ENCODE measurements at regions not wholly inside any gene's neighbourhood (a gene's known extent, or its start where the extent isn't known, plus 50 kb on each side); places are given as distances from the start of the nearest gene placed in this dataset.

- H3K4me1 ChIP-seq, result no peaks in the 10 kb centered on the region
- 88 to 89% methylated on average over 4 of the region's 4 CpGs for WGBS, 2 donors
- TF ChIP-seq POLR2A (IDR thresholded peaks at IDR 0.05) (no peak), CTCF (IDR thresholded peaks at IDR 0.05) (no peak)
- intact Hi-C loops (cut with DNase I; ENCODE audit: low total_unique reads), result no loop called here
- H3K9me3 ChIP-seq, result no peaks in the 10 kb centered on the region
- no peak for DNase-seq
- H3K27me3 ChIP-seq, result no peaks in the 10 kb centered on the region
- H3K4me3 ChIP-seq, result no peak overlapping the region
- H3K27ac ChIP-seq, result no peak overlapping the region
- no peaks in the 10 kb centered on the region for H3K36me3 ChIP-seq (ENCODE audit: low read depth, missing control alignments)
These were observed 159.8 kb upstream of the GLRA1 start for GRCh38 chr5:152084476-152084875.

DNA sequence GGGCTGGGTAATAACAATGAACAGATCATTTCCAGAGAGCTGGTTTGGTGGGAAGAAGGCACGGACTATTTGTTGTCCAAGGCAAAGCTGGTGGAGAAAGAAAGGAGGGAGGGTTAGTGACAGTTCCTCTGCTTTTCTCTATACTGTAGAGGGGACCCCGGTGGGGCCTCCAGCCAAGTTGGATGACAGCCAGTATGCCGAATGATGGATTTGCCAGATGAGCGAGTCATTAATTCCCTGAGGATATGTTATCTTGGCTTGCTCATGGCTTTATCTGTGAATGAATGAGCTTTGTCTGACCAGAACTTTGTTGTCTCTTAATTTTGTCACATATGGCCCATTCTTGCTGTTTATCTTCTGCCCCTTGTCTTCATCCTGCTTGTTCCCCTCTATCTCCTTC, 158.6 kb upstream of the GLRA1 start:
- Histone ChIP-seq H3K27me3 (no peaks in the 10 kb centered on the region), H3K4me3 (no peak overlapping the region), H3K4me1 (no peaks in the 10 kb centered on the region), H3K36me3 (ENCODE audit: low read depth, missing control alignments) (no peaks in the 10 kb centered on the region), H3K9me3 (no peaks in the 10 kb centered on the region), H3K27ac (no peak overlapping the region)
- TF ChIP-seq POLR2A (IDR thresholded peaks at IDR 0.05), result no peak
- TF ChIP-seq CTCF (IDR thresholded peaks at IDR 0.05), result no peak
- intact Hi-C loops (cut with DNase I; ENCODE audit: low total_unique reads), result no loop called here
- no peak for DNase-seq
- 59 to 70% methylated on average over 4 of the region's 4 CpGs for WGBS, 2 donors

DNA sequence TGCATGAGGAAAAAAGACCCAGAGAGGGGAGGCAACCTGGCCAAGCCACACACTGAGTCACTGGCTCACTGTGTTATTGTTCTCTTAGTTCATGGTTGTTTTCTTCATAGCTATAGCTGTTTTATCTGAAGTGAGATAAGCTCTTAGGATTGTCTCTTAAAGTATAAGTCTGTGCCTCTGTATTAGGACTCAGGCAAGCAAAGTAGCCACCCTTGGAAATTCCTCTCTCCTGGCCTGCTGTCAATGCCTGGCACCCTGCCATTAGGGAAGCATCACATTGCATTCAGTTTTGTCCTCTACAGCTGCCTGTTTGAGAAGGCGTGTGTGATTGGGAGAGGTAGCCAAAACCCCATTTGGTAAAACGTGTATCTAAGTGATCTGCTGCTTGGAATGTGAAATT, 147.4 kb upstream of the GLRA1 start:
- no peak for TF ChIP-seq POLR2A (IDR thresholded peaks at IDR 0.05)
- no peak for TF ChIP-seq CTCF (IDR thresholded peaks at IDR 0.05)
- no peaks in the 10 kb centered on the region for H3K9me3 ChIP-seq
- no peaks in the 10 kb centered on the region for H3K27me3 ChIP-seq
- no peak overlapping the region for H3K4me3 ChIP-seq
- DNase-seq, result peak; percentile 39
- WGBS, 2 donors, result 27 to 47% methylated on average over 2 of the region's 2 CpGs
- no peaks in the 10 kb centered on the region for H3K36me3 ChIP-seq (ENCODE audit: low read depth, missing control alignments)
- H3K27ac ChIP-seq, result no peak overlapping the region
- H3K4me1 ChIP-seq, result no peaks in the 10 kb centered on the region
- intact Hi-C loops (cut with DNase I; ENCODE audit: low total_unique reads), result no loop called here

GRCh38 chr5:152070591-152070990, 145.9 kb upstream of the GLRA1 start:
- WGBS, 2 donors, result 81 to 89% methylated on average over 2 of the region's 2 CpGs
- no peak for DNase-seq
- intact Hi-C loops (cut with DNase I; ENCODE audit: low total_unique reads), result no loop called here

More at GRCh38 chr5:152070591-152070990, 145.9 kb upstream of the GLRA1 start:
- H3K4me1 ChIP-seq, result no peaks in the 10 kb centered on the region
- H3K27ac ChIP-seq, result no peak overlapping the region
- H3K9me3 ChIP-seq, result no peaks in the 10 kb centered on the region
- H3K27me3 ChIP-seq, result no peaks in the 10 kb centered on the region
- H3K4me3 ChIP-seq, result no peak overlapping the region
- H3K36me3 ChIP-seq (ENCODE audit: low read depth, missing control alignments), result no peaks in the 10 kb centered on the region
- TF ChIP-seq POLR2A (IDR thresholded peaks at IDR 0.05) (no peak), CTCF (IDR thresholded peaks at IDR 0.05) (no peak)

All from testis (tissue), 2 donors.